Lower leg skin (tissue), 4 donors: ENCODE measurements at regions not wholly inside any gene's neighbourhood (a gene's known extent, or its start where the extent isn't known, plus 50 kb on each side); places are given as distances from the start of the nearest gene placed in this dataset.
A peak's percentile ranks its signal among the peaks of the same experiment; 100 is the strongest.

Experiments used
- DNase-seq, 2 donors: peaks; one replicate each; pipeline ENCODE4 v3.0.0-alpha.2; 2019; ENCODE audit warnings: low spot score in 2 of 2
- H3K4me3 ChIP-seq: fragments of 200-600 bp; sonication (generic); 2 replicates; pipeline ENCODE4 v1.5.1; 2017; ENCODE audit warnings: mild to moderate bottlenecking, low read depth; ENCODE audit not compliant: poor library complexity, severe bottlenecking
- POLR2A ChIP-seq, 2 donors: fragments of 450-650 bp; IDR thresholded peaks; one replicate each; pipeline ENCODE4 v1.6.1; 2016 to 2017; ENCODE audit warnings: antibody characterized with exemption in 2 of 2, mild to moderate bottlenecking in 1 of 2, moderate library complexity in 1 of 2
- WGBS, 2 donors: methylation state at CpG; one replicate each; pipeline ENCODE4 v1.1.5; 2018; 5-methylcytosine and 5-hydroxymethylcytosine counted together
- intact Hi-C: fragments of 100-400 bp; cut with DNase I; formaldehyde crosslinking; loops from one replicate; pipeline ENCODE4 v1.15.0; 2023; ENCODE audit warnings: low total_unique reads
- TF ChIP-seq, protein P1 (sequence below), 3 donors: fragments of 450-650 bp; IDR thresholded peaks; one replicate each; pipeline ENCODE4 v1.5.1; 2016; ENCODE audit warnings: antibody characterized with exemption in 3 of 3, mild to moderate bottlenecking in 3 of 3, moderate library complexity in 2 of 3

DNA sequence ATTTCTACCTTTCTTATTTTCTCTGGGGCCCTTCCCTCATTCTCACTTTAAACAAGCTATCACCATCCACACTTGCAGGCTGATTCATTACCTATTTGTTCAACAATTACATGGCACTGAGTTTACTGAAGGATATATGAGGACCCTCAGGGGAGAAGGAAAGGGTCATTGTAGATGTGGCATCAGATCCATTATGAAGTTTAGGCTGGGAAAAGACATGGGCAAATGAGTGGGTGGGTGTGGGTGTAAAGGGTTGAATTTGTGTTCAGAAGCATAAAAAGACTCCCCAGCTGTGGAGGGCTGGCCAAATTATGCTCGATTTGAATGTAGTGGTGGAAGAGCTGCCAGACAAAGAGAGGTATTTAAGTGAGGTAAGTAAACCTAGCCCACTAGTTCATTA, 55.9 kb upstream of the MTAP start:
- WGBS, 2 donors: 22 to 25% methylated on average over 1 of the region's 1 CpG
- intact Hi-C loops: no loop called here
- TF ChIP-seq, protein P1, sequence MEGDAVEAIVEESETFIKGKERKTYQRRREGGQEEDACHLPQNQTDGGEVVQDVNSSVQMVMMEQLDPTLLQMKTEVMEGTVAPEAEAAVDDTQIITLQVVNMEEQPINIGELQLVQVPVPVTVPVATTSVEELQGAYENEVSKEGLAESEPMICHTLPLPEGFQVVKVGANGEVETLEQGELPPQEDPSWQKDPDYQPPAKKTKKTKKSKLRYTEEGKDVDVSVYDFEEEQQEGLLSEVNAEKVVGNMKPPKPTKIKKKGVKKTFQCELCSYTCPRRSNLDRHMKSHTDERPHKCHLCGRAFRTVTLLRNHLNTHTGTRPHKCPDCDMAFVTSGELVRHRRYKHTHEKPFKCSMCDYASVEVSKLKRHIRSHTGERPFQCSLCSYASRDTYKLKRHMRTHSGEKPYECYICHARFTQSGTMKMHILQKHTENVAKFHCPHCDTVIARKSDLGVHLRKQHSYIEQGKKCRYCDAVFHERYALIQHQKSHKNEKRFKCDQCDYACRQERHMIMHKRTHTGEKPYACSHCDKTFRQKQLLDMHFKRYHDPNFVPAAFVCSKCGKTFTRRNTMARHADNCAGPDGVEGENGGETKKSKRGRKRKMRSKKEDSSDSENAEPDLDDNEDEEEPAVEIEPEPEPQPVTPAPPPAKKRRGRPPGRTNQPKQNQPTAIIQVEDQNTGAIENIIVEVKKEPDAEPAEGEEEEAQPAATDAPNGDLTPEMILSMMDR (IDR thresholded peaks at IDR 0.05): no peak
- no peak for TF ChIP-seq POLR2A (IDR thresholded peaks at IDR 0.05)
- no peak overlapping the region for H3K4me3 ChIP-seq
- no peak for DNase-seq

GRCh38 chr9:21747175-21747574, 55.3 kb upstream of the MTAP start:
- H3K4me3 ChIP-seq: no peak overlapping the region
- DNase-seq: peak in 1 of 2 donors; percentile 59
- no peak for TF ChIP-seq POLR2A (IDR thresholded peaks at IDR 0.05)
- intact Hi-C loops: no loop called here
- WGBS, 2 donors: 40 to 43% methylated on average over 2 of the region's 2 CpGs

- H3K4me3 ChIP-seq: no peak overlapping the region
- 59 to 83% methylated on average over 3 of the region's 3 CpGs for WGBS, 2 donors
- TF ChIP-seq POLR2A (IDR thresholded peaks at IDR 0.05): no peak
- TF ChIP-seq, protein P1 (IDR thresholded peaks at IDR 0.05): no peak
- intact Hi-C loops: no loop called here
- no peak for DNase-seq
These were observed 52.3 kb upstream of the MTAP start for GRCh38 chr9:21750021-21750735.

GRCh38 chr9:21751998-21752397, 50.4 kb upstream of the MTAP start:
- DNase-seq: no peak
- intact Hi-C loops: no loop called here
- no peak overlapping the region for H3K4me3 ChIP-seq
- TF ChIP-seq POLR2A (IDR thresholded peaks at IDR 0.05): no peak
- TF ChIP-seq, protein P1 (IDR thresholded peaks at IDR 0.05): no peak
